Mesendoderm (in vitro differentiated cells): ENCODE measurements at regions not wholly inside any gene's neighbourhood (a gene's known extent, or its start where the extent isn't known, plus 50 kb on each side); places are given as distances from the start of the nearest gene placed in this dataset.

Experiments used
- DNase-seq: peaks from one replicate; pipeline ENCODE4 v3.0.0; 2013
- H2AK5ac ChIP-seq: 2 replicates; pipeline ENCODE4 v1.6.1; 2013; ENCODE audit warnings: low read length, inconsistent platforms
- H2BK120ac ChIP-seq: 2 replicates; pipeline ENCODE4 v1.6.1; 2013; ENCODE audit warnings: low read depth, mild to moderate bottlenecking, low read length, moderate library complexity, mixed read lengths
- H2BK15ac ChIP-seq: replicated peaks from 2 replicates; pipeline ENCODE4 v1.6.1; 2013; ENCODE audit warnings: low read depth, mild to moderate bottlenecking, moderate library complexity
- H2BK5ac ChIP-seq: 2 replicates; pipeline ENCODE4 v1.6.1; 2013; ENCODE audit warnings: low read length, inconsistent platforms
- H3K18ac ChIP-seq: 2 replicates; pipeline ENCODE4 v1.6.1; 2013; ENCODE audit warnings: mild to moderate bottlenecking, low read length, mixed read lengths
- H3K23ac ChIP-seq: one replicate; pipeline ENCODE4 v1.6.1; 2013; ENCODE audit warnings: low read length
- H3K27ac ChIP-seq: 2 replicates; pipeline ENCODE4 v1.5.1; 2013; ENCODE audit warnings: low read depth, mild to moderate bottlenecking, inconsistent platforms, low read length, moderate library complexity
- H3K27me3 ChIP-seq: 2 replicates; pipeline ENCODE4 v1.6.1; 2013; ENCODE audit warnings: low read length, control low read depth, mild to moderate bottlenecking, inconsistent platforms; ENCODE audit not compliant: insufficient read depth, poor library complexity
- H3K36me3 ChIP-seq: 2 replicates; pipeline ENCODE4 v1.6.1; 2013; ENCODE audit warnings: low read length, inconsistent platforms; ENCODE audit not compliant: control insufficient read depth, insufficient read depth
- H3K4ac ChIP-seq: one replicate; pipeline ENCODE4 v1.6.1; 2013; ENCODE audit warnings: low read depth, mild to moderate bottlenecking, low read length, moderate library complexity
- H3K4me1 ChIP-seq: 2 replicates; pipeline ENCODE4 v1.6.1; 2013; ENCODE audit warnings: low read depth, low read length, inconsistent platforms; ENCODE audit not compliant: control insufficient read depth
- H3K4me2 ChIP-seq: 2 replicates; pipeline ENCODE4 v1.6.1; 2013; ENCODE audit warnings: low read length
- H3K4me3 ChIP-seq: 2 replicates; pipeline ENCODE4 v1.5.1; 2013; ENCODE audit warnings: mild to moderate bottlenecking, low read length
- H3K56ac ChIP-seq: one replicate; pipeline ENCODE4 v1.6.1; 2013; ENCODE audit warnings: low read length
- H3K79me1 ChIP-seq: 2 replicates; pipeline ENCODE4 v1.6.1; 2013; ENCODE audit warnings: low read length, inconsistent platforms
- H3K79me2 ChIP-seq: 2 replicates; pipeline ENCODE4 v1.6.1; 2013; ENCODE audit warnings: mild to moderate bottlenecking, low read length; ENCODE audit not compliant: control insufficient read depth, insufficient read depth
- H3K9ac ChIP-seq: 2 replicates; pipeline ENCODE4 v1.6.1; 2013; ENCODE audit warnings: low read length, inconsistent platforms
- H4K5ac ChIP-seq: one replicate; pipeline ENCODE4 v1.6.1; 2013; ENCODE audit warnings: low read length
- H4K8ac ChIP-seq: one replicate; pipeline ENCODE4 v1.6.1; 2013; ENCODE audit warnings: low read depth, mild to moderate bottlenecking, control low read depth, low read length, moderate library complexity
- WGBS: extraction: QIAGEN DNeasy Blood & Tissue Kit; methylation state at CpG from one replicate; pipeline ENCODE4 v1.1.7; 2013; ENCODE audit warnings: low lambda C conversion rate, missing lambda C conversion rate; ENCODE audit not compliant: insufficient coverage; ENCODE audit errors: extremely low coverage; 5-methylcytosine and 5-hydroxymethylcytosine counted together

DNA sequence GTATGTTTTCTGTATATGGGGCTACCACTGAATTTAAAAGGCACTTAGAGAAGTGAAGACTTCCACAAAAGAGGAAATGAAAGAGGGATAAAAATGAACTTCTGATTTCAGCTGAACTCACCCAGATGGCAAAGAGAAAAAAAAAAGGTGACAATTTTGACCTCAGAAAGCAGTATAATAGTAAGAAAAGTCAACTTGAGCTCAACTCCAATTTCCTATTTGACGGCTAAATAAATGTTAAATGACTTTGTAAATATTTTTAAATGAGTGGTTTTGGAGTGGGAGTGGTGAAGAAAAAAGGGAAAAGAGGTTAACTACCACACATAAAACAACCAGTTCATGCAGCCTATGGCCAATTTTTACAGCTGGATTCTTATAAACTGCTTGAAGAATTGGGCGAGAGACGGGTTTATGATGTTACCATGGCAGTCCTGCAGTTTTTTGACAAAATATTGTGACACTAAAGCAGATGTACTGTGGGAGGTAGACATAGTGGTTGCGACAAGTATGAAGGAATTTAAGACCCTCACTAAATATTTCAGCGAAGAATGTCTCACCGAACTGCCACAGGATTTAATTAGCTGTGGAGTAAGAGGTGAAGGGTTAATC lies 49.8 kb upstream of the ADTRP start:
- Histone ChIP-seq H3K36me3 (no peaks in the 10 kb centered on the region), H3K27me3 (no peaks in the 10 kb centered on the region)

More for the DNA sequence above, 49.8 kb upstream of the ADTRP start:
- no peak overlapping the region for H3K4me3 ChIP-seq
- no peak overlapping the region for H4K8ac ChIP-seq
- no peak overlapping the region for H3K4ac ChIP-seq
- no peak overlapping the region for H2BK5ac ChIP-seq
- no peak overlapping the region for H3K56ac ChIP-seq
- no CpG with 5 or more reads among the region's 6 CpGs for WGBS
- H3K79me1 ChIP-seq = no peaks in the 10 kb centered on the region
- H3K27ac ChIP-seq = no peak overlapping the region
- no peak overlapping the region for H2AK5ac ChIP-seq
- no peaks in the 10 kb centered on the region for H3K79me2 ChIP-seq
- no peak overlapping the region for H4K5ac ChIP-seq
- H3K4me1 ChIP-seq = no peaks in the 10 kb centered on the region
- no peak overlapping the region for H2BK120ac ChIP-seq
- H3K23ac ChIP-seq = no peak overlapping the region
- no peak overlapping the region for H2BK15ac ChIP-seq
- H3K18ac ChIP-seq = no peak overlapping the region
- no peak overlapping the region for H3K4me2 ChIP-seq
- DNase-seq = no peak
- no peak overlapping the region for H3K9ac ChIP-seq
